ENCODE measurements at regions not wholly inside any gene's neighbourhood (a gene's known extent, or its start where the extent isn't known, plus 50 kb on each side); places are given as distances from the start of the nearest gene placed in this dataset.

- DNase-seq: no peak
Measured at GRCh38 chr6:9435281-9435680, 979.6 kb downstream of the TFAP2A start.

GRCh38 chr6:9431945-9432344 lies 982.9 kb downstream of the TFAP2A start:
- DNase-seq: no peak

GRCh38 chr6:9428421-9429172 lies 986.3 kb downstream of the TFAP2A start:
- no peak for DNase-seq

DNA sequence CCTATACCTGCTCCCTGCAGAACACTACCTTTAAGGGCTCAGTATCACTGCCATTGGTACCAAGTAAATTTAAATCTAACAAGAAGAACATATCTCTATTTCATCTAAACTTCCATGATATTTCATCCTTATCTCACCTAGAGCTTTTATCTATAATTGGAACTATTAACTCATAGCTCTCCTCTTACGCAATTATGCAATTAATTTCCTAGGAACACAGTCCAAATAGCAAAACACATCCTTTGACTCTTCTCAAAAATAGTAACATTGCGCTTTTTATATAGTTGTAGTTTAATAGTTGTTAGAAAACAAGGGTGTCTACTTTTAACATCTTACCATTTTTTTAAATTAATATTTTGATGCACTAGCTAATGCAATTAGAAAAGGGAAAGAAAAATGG lies 986.8 kb upstream of the SLC35B3 start:
- no peak for DNase-seq

GRCh38 chr6:9420316-9421015 lies 985.1 kb upstream of the SLC35B3 start:
- DNase-seq: no peak

GRCh38 chr6:9417400-9417799 lies 982.1 kb upstream of the SLC35B3 start:
- DNase-seq: no peak

- peak; percentile 66 for DNase-seq
Measured at GRCh38 chr6:9412951-9413559, 977.7 kb upstream of the SLC35B3 start.

GRCh38 chr6:9409126-9409525 lies 973.8 kb upstream of the SLC35B3 start:
- no peak for DNase-seq

GRCh38 chr6:9408402-9409117 lies 973.2 kb upstream of the SLC35B3 start:
- no peak for DNase-seq

DNA sequence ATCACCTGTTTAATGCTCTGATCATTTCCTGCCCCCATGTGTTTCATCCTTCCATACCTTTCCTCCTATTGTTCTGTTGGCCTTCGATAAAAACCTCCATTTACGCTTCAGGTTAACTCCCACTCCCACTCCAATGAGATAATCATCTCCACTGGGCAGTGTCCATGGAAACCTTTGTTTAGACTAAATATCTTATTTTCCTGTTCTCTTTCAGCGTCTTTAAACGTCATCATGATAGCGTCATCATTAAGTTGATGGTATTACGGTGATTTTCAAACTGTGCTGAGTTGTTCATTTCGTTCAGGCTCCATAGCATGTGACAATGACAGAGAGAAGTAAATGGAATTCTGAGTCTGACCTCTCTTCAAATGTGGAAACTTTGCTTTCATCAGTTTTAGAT lies 970.5 kb upstream of the SLC35B3 start:
- no peak for DNase-seq

DNA sequence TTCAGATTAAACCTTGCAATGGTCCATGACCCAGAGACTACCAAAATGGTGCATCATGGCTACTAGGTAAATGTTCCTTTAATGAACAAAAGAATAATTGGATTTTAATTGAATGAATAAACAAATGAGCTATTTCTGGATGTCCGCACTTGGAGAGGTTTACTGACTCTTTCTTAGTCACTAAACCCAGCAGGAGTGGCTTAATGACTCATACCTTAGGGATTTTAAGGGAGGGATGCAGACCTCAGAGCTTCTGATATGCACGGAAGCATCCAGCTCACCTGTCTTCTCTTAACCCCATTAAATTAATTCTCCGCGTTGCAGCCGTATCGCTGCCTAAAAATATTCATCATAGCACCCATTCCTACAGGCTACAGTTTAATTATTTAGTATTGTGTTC lies 970.0 kb upstream of the SLC35B3 start:
- no peak for DNase-seq

- no peak for DNase-seq
Measured at GRCh38 chr6:9404351-9405146, 969.2 kb upstream of the SLC35B3 start.

DNA sequence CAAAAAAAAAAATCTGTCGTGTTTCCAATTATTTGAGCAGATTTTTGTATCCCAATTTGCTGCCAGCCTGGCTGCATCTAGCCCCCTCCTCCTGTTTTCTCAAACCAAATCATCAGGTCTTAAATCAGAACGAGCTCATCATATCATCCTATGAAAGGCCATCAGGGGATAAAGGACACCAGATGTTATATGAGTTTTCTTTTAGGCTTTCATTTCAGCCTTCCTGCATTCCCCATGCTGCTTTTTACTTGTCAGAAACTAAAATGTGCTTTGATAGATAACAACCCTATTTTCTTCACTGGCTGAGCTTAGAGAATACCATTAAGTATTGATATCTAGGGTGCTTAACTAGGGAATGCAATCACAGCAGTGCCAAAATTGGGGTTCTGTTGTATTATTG lies 968.4 kb upstream of the SLC35B3 start:
- DNase-seq: no peak

GRCh38 chr6:9401960-9402359 lies 966.6 kb upstream of the SLC35B3 start:
- no peak for DNase-seq

GRCh38 chr6:9399916-9400315 lies 964.6 kb upstream of the SLC35B3 start:
- DNase-seq: no peak

GRCh38 chr6:9398767-9399373 lies 963.5 kb upstream of the SLC35B3 start:
- DNase-seq: no peak

DNA sequence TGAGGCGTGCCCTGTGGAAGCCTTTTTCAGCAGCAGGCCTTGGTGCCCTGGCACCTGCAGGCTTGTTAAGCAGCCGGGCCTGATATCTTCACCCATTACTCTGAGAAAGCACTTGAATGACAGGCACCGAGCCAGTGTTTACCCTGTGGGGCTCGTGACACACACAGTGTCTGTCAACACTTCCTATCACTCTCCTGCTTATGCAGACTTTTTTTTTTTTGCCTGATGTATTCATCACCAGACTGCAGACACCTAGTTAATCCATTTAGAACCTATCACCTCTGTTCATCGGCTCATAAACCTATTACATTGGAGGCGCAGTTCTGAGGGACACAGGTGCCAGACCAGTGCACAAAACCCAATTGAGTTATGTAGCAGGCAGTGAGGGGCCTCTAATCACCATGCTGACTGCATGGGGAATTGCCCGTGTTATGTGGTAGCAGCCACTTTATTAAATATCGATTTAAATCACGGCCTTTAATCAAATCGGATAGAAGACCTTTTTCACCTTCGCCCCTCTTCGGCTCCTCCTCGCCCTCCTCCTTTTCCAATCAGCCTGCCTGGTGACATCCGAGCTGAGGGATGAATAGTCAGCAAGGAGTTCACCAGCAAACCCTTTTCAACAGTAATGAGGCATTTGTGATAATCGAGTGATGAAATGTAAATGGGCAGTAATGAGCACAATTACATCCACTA lies 962.9 kb upstream of the SLC35B3 start:
- no peak for DNase-seq

DNA sequence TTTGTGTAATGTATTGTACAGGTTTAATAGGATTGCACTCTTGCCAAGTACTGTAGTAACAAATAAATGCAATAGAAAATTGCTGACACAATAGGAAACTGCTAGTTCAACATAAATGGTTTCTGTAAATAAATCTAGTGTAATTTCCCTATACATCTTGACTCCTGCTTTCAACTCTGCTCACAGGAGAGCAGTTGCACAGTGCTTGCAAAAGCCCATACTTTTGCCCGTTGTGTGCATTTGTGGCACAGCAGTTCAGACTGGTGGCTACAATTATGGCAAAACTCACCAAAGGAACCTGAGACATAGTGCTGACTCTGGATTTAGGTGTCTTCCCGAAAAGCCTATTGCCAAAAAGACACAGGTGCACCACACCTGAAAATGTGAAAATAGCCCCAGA lies 953.3 kb upstream of the SLC35B3 start:
- no peak for DNase-seq

GRCh38 chr6:9380568-9380967 lies 945.2 kb upstream of the SLC35B3 start:
- no peak for DNase-seq

DNA sequence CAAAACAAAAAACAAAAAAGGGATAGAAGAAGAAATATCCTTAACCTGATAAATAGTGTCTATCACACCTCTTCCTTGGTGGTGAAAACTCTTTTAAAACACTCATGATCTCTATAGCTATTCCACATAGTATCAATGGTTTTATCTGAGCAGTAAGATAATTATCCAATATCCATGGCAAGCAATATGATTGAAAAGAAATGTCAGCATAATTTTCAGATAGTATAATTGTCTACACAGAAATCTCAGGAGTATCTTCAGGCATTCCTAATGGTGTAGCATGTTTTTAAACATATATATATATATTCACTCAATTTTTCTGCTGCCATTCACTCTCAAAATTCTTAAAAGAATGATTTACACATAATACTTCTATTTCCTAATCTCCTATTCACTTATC lies 938.0 kb upstream of the SLC35B3 start:
- no peak for DNase-seq

- DNase-seq: no peak
Measured at GRCh38 chr6:9370480-9370879, 935.1 kb upstream of the SLC35B3 start.

- DNase-seq: no peak
Measured at GRCh38 chr6:9365378-9365777, 930.0 kb upstream of the SLC35B3 start.
